Neuronal stem cell (in vitro differentiated cells): ENCODE measurements at regions not wholly inside any gene's neighbourhood (a gene's known extent, or its start where the extent isn't known, plus 50 kb on each side); places are given as distances from the start of the nearest gene placed in this dataset.
A peak's percentile ranks its signal among the peaks of the same experiment; 100 is the strongest.

Experiments
- DNase-seq: peaks from one replicate; pipeline ENCODE4 v3.0.0-alpha.2; 2013; ENCODE audit warnings: low spot score
- H2AFZ ChIP-seq: one replicate; pipeline ENCODE4 v1.6.1; 2013; ENCODE audit warnings: mild to moderate bottlenecking, low read length, inconsistent platforms
- H2AK5ac ChIP-seq: 2 replicates; pipeline ENCODE4 v1.6.1; 2013; ENCODE audit warnings: low read depth, mild to moderate bottlenecking, inconsistent platforms, low read length, moderate library complexity, mixed read lengths
- H2BK120ac ChIP-seq: 2 replicates; pipeline ENCODE4 v1.6.1; 2013; ENCODE audit warnings: low read depth, mild to moderate bottlenecking, inconsistent platforms, low read length, moderate library complexity, mixed read lengths
- H2BK12ac ChIP-seq: one replicate; pipeline ENCODE4 v1.6.1; 2013; ENCODE audit warnings: low read length, inconsistent platforms
- H2BK15ac ChIP-seq: 2 replicates; pipeline ENCODE4 v1.6.1; 2013; ENCODE audit warnings: mild to moderate bottlenecking, low read length, inconsistent platforms, mixed read lengths
- H2BK5ac ChIP-seq: one replicate; pipeline ENCODE4 v1.6.1; 2013; ENCODE audit warnings: inconsistent platforms, mild to moderate bottlenecking, low read length, moderate library complexity
- H3K14ac ChIP-seq: one replicate; pipeline ENCODE4 v1.6.1; 2013; ENCODE audit warnings: low read length, inconsistent platforms
- H3K18ac ChIP-seq: 2 replicates; pipeline ENCODE4 v1.6.1; 2013; ENCODE audit warnings: low read length, inconsistent platforms
- H3K23ac ChIP-seq: 2 replicates; pipeline ENCODE4 v1.6.1; 2013; ENCODE audit warnings: low read depth, mild to moderate bottlenecking, mixed read lengths, low read length, inconsistent platforms; ENCODE audit not compliant: poor library complexity
- H3K27ac ChIP-seq: replicated peaks from 3 replicates; pipeline ENCODE4 v1.5.1; 2013; ENCODE audit warnings: low read length, inconsistent platforms
- H3K27me3 ChIP-seq, 3 experiments: 2 replicates each; pipeline ENCODE4 v1.6.1; 2013; ENCODE audit warnings: low read length in 3 of 3, mild to moderate bottlenecking in 2 of 3, inconsistent platforms in 1 of 3, low read depth in 1 of 3, mixed read lengths in 1 of 3, moderate library complexity in 1 of 3; ENCODE audit not compliant: control insufficient read depth in 3 of 3, insufficient read depth in 3 of 3
- H3K36me3 ChIP-seq, 2 donors: replicated peaks in 1 of 2; 2 replicates each; pipeline ENCODE4 v1.6.1; 2013; ENCODE audit warnings: low read length in 2 of 2; ENCODE audit not compliant: control insufficient read depth in 2 of 2, insufficient read depth in 2 of 2
- H3K4ac ChIP-seq: 2 replicates; pipeline ENCODE4 v1.6.1; 2013; ENCODE audit warnings: inconsistent platforms, mild to moderate bottlenecking, low read length, moderate library complexity
- H3K4me1 ChIP-seq, 2 donors: 1 replicate in 1 of 2; 2 replicates in 1 of 2; pipeline ENCODE4 v1.6.1; 2013; ENCODE audit warnings: low read length in 2 of 2, low read depth in 1 of 2; ENCODE audit not compliant: control insufficient read depth in 2 of 2, insufficient read depth in 1 of 2
- H3K4me2 ChIP-seq: one replicate; pipeline ENCODE4 v1.6.1; 2013; ENCODE audit warnings: mild to moderate bottlenecking, low read length, inconsistent platforms; ENCODE audit not compliant: insufficient read depth, poor library complexity, severe bottlenecking
- H3K4me3 ChIP-seq, 2 donors: 2 replicates each; pipeline ENCODE4 v1.5.1; 2013; ENCODE audit warnings: low read length in 2 of 2, mild to moderate bottlenecking in 2 of 2, inconsistent platforms in 1 of 2, moderate library complexity in 1 of 2
- H3K79me1 ChIP-seq: one replicate; pipeline ENCODE4 v1.6.1; 2013; ENCODE audit warnings: low read depth, mild to moderate bottlenecking, inconsistent platforms, low read length, moderate library complexity
- H3K9ac ChIP-seq: one replicate; pipeline ENCODE4 v1.6.1; 2013; ENCODE audit warnings: mild to moderate bottlenecking, low read depth, low read length, inconsistent platforms; ENCODE audit not compliant: poor library complexity
- H3K9me3 ChIP-seq, 2 donors: replicated peaks in 1 of 2; 2 replicates each; pipeline versions ENCODE3 to v1.6.1; 2013; ENCODE audit warnings: low read length in 2 of 2, mild to moderate bottlenecking in 2 of 2, inconsistent platforms in 1 of 2, low read depth in 1 of 2, mixed read lengths in 1 of 2, moderate library complexity in 1 of 2; ENCODE audit not compliant: control insufficient read depth in 2 of 2, insufficient read depth in 1 of 2
- H4K8ac ChIP-seq: one replicate; pipeline ENCODE4 v1.6.1; 2013; ENCODE audit warnings: low read depth, mild to moderate bottlenecking, inconsistent platforms, low read length, moderate library complexity
- H4K91ac ChIP-seq: one replicate; pipeline ENCODE4 v1.6.1; 2013; ENCODE audit warnings: low read length, low read depth, mild to moderate bottlenecking, inconsistent platforms; ENCODE audit not compliant: poor library complexity
- WGBS, 2 donors: extraction: QIAGEN DNeasy Blood & Tissue Kit; methylation state at CpG; one replicate each; pipeline ENCODE4 v1.1.7; 2013; ENCODE audit warnings: missing lambda C conversion rate in 2 of 2, mixed read lengths in 1 of 2; ENCODE audit not compliant: insufficient read length in 2 of 2, insufficient replicate concordance in 1 of 2; ENCODE audit errors: extremely low coverage in 2 of 2; 5-methylcytosine and 5-hydroxymethylcytosine counted together

GRCh38 chr16:74232806-74233465, 63.7 kb upstream of the PSMD7 start:
- Histone ChIP-seq H3K14ac (no peak overlapping the region), H2AFZ (no peak overlapping the region), H2BK5ac (no peak overlapping the region), H2AK5ac (no peak overlapping the region), H3K36me3 (no peaks in the 10 kb centered on the region), H3K79me1 (no peaks in the 10 kb centered on the region), H4K8ac (no peak overlapping the region), H2BK15ac (no peak overlapping the region), H3K4me2 (no peak overlapping the region), H3K4me1 (no peaks in the 10 kb centered on the region), H2BK120ac (no peak overlapping the region), H3K4me3 (no peak overlapping the region), H3K27me3 (peaks cover 0 to 11% (median 0%) of the 10 kb centered on the region in 3 experiments), H3K23ac (no peak overlapping the region), H3K9ac (no peak overlapping the region), H3K18ac (no peak overlapping the region), H3K4ac (no peak overlapping the region), H2BK12ac (no peak overlapping the region), H3K27ac (no peak overlapping the region), H3K9me3 (no peaks in the 10 kb centered on the region), H4K91ac (no peak overlapping the region)
- no peak for DNase-seq
- no CpG with 5 or more reads among the region's 2 CpGs for whole genome bisulfite sequencing, 2 donors

- Histone ChIP-seq H4K91ac (no peak overlapping the region), H3K23ac (no peak overlapping the region), H3K4me2 (no peak overlapping the region), H2AFZ (no peak overlapping the region), H3K9me3 (no peaks in the 10 kb centered on the region), H3K79me1 (no peaks in the 10 kb centered on the region), H3K14ac (no peak overlapping the region), H2AK5ac (no peak overlapping the region), H3K27ac (no peak overlapping the region), H3K18ac (no peak overlapping the region), H2BK5ac (no peak overlapping the region), H2BK120ac (no peak overlapping the region), H3K4ac (no peak overlapping the region), H2BK12ac (no peak overlapping the region), H3K4me3 (no peak overlapping the region), H3K36me3 (no peaks in the 10 kb centered on the region), H4K8ac (no peak overlapping the region), H2BK15ac (no peak overlapping the region), H3K27me3 (peaks cover 0 to 9% (median 0%) of the 10 kb centered on the region in 3 experiments), H3K9ac (no peak overlapping the region), H3K4me1 (peaks cover 0 to 2% of the 10 kb centered on the region in 2 donors)
- WGBS, 2 donors, result no CpG with 5 or more reads among the region's 6 CpGs
- DNase-seq, result no peak
These were observed 66.5 kb upstream of the PSMD7 start for GRCh38 chr16:74230126-74230525.

GRCh38 chr16:74226338-74226954, 70.2 kb upstream of the PSMD7 start:
- Histone ChIP-seq H2BK15ac (no peak overlapping the region), H3K14ac (no peak overlapping the region), H3K27me3 (no peaks in the 10 kb centered on the region), H4K8ac (no peak overlapping the region), H3K9ac (no peak overlapping the region), H4K91ac (no peak overlapping the region), H2BK5ac (no peak overlapping the region), H2BK12ac (no peak overlapping the region), H3K4me1 (peaks cover 0 to 2% of the 10 kb centered on the region in 2 donors), H3K79me1 (no peaks in the 10 kb centered on the region), H2AK5ac (no peak overlapping the region), H3K4me3 (no peak overlapping the region), H3K27ac (no peak overlapping the region), H2BK120ac (no peak overlapping the region), H3K9me3 (no peaks in the 10 kb centered on the region), H2AFZ (peak overlapping the region; percentile 44), H3K36me3 (no peaks in the 10 kb centered on the region), H3K4me2 (no peak overlapping the region), H3K23ac (no peak overlapping the region), H3K4ac (no peak overlapping the region), H3K18ac (no peak overlapping the region)
- peak; percentile 12 for DNase-seq
- WGBS, 2 donors, result no CpG with 5 or more reads among the region's 6 CpGs

GRCh38 chr16:74224828-74225612, 71.6 kb upstream of the PSMD7 start:
- Histone ChIP-seq H3K23ac (no peak overlapping the region), H4K91ac (no peak overlapping the region), H3K4me1 (peaks cover 0 to 2% of the 10 kb centered on the region in 2 donors), H3K18ac (no peak overlapping the region), H2BK120ac (no peak overlapping the region), H2AK5ac (no peak overlapping the region), H4K8ac (no peak overlapping the region), H3K36me3 (no peaks in the 10 kb centered on the region), H3K4ac (no peak overlapping the region), H2BK12ac (no peak overlapping the region), H3K14ac (no peak overlapping the region), H2BK15ac (no peak overlapping the region), H3K4me3 (no peak overlapping the region), H3K4me2 (no peak overlapping the region), H3K27me3 (no peaks in the 10 kb centered on the region), H3K9me3 (peaks cover 0 to under 1% of the 10 kb centered on the region in 2 donors), H3K9ac (no peak overlapping the region), H3K79me1 (no peaks in the 10 kb centered on the region), H3K27ac (no peak overlapping the region), H2BK5ac (no peak overlapping the region), H2AFZ (no peak overlapping the region)
- DNase-seq, result no peak
- WGBS, 2 donors, result no CpG with 5 or more reads among the region's 10 CpGs
